HepG2 (cell line): ENCODE measurements at regions not wholly inside any gene's neighbourhood (a gene's known extent, or its start where the extent isn't known, plus 50 kb on each side); places are given as distances from the start of the nearest gene placed in this dataset.

Experiments
- ATAC-seq: fragments of 200-7000 bp; cut with Tn5 transposase; 3 replicates; pipeline ENCODE4 v1.9.1; 2020; ENCODE audit warnings: mild to moderate bottlenecking, moderate library complexity
- BruUV-seq: library from RNA; stranded (reverse); fragments of 400-500 nt; replicated peaks from 2 replicates; lab custom pipeline; 2021; lab: Mats Ljungman, UMichigan
- CTCF ChIA-PET: fragments of 300-600 bp; formaldehyde crosslinking; extraction: SDS; loops from one replicate; lab custom pipeline; 2021; ENCODE audit warnings: low total read pairs, inconsistent platforms, low intra/inter-chr PET ratio; lab: Yijun Ruan, JAX
- POLR2A ChIA-PET: fragments of 350-600 bp; sonication (Branson Sonifier 250); formaldehyde crosslinking; loops from one replicate; lab custom pipeline; 2020; ENCODE audit warnings: antibody characterized with exemption, inconsistent platforms; lab: Yijun Ruan, JAX
- DNase-seq: peaks from one replicate; pipeline ENCODE4 v3.0.0-alpha.2; 2015; ENCODE audit warnings: low spot score
- FAIRE-seq: peaks from 3 replicates; lab custom pipeline; 2011; peaks lifted over from hg19 to GRCh38; lab: Jason Lieb, UNC
- H2AFZ ChIP-seq: one replicate; pipeline ENCODE4 v1.6.1; 2011; ENCODE audit warnings: low read length, inconsistent platforms
- H3K27ac ChIP-seq: fragments of 300-600 bp; 3 replicates; pipeline ENCODE4 v1.8.0; 2011; ENCODE audit warnings: mixed run types, mild to moderate bottlenecking, mixed read lengths, low read length, inconsistent platforms; ENCODE audit not compliant: insufficient read depth; ENCODE audit errors: extremely low read length
- H3K27me3 ChIP-seq, 2 experiments: fragments of 200-600 bp in 1 of 2; 2 replicates in 1 of 2; 3 replicates in 1 of 2; pipeline versions ENCODE4 v1.6.0 to v1.8.0; 2011; ENCODE audit warnings: low read length in 2 of 2, mild to moderate bottlenecking in 2 of 2, moderate library complexity in 2 of 2, inconsistent platforms in 1 of 2; ENCODE audit not compliant: insufficient read depth in 2 of 2, control insufficient read depth in 1 of 2
- H3K36me3 ChIP-seq, 2 experiments: fragments of 200-600 bp in 1 of 2; replicated peaks in 1 of 2; 2 replicates in 1 of 2; 3 replicates in 1 of 2; pipeline versions ENCODE4 v1.5.1 to v1.8.0; 2011; ENCODE audit warnings: low read length in 2 of 2, inconsistent platforms in 1 of 2; ENCODE audit not compliant: insufficient read depth in 2 of 2, control insufficient read depth in 1 of 2
- H3K4me1 ChIP-seq: 2 replicates; pipeline ENCODE4 v1.5.1; 2012; ENCODE audit warnings: low read length, inconsistent platforms; ENCODE audit not compliant: insufficient read depth
- H3K4me2 ChIP-seq: 2 replicates; pipeline ENCODE4 v1.6.0; 2011; ENCODE audit warnings: low read depth, low read length, inconsistent platforms
- H3K4me3 ChIP-seq, 3 experiments: fragments of 200-600 bp in 1 of 3; sonication (generic), shearing (Covaris generic) in 1 of 3; replicated peaks in 1 of 3; 2 replicates each; pipeline ENCODE4 v1.5.1; 2011 to 2016; ENCODE audit warnings: low read length in 3 of 3, inconsistent platforms in 2 of 3, low read depth in 2 of 3, mild to moderate bottlenecking in 2 of 3, control low read depth in 1 of 3, mixed read lengths in 1 of 3; ENCODE audit not compliant: insufficient read depth in 1 of 3
- H3K79me2 ChIP-seq: one replicate; pipeline ENCODE4 v1.6.1; 2011; ENCODE audit warnings: low read length, inconsistent platforms; ENCODE audit not compliant: insufficient read depth
- H3K9ac ChIP-seq: 2 replicates; pipeline ENCODE4 v1.6.0; 2011; ENCODE audit warnings: mild to moderate bottlenecking, low read depth, low read length, inconsistent platforms; ENCODE audit not compliant: insufficient read depth
- H3K9me3 ChIP-seq: 2 replicates; pipeline ENCODE4 v1.5.1; 2012; ENCODE audit warnings: mild to moderate bottlenecking, low read length
- H4K20me1 ChIP-seq: 2 replicates; pipeline ENCODE4 v1.6.0; 2011; ENCODE audit warnings: inconsistent platforms, mild to moderate bottlenecking, low read length, moderate library complexity; ENCODE audit not compliant: insufficient read depth
- CBX5 ChIP-seq: sonication (generic); formaldehyde crosslinking; IDR thresholded peaks from 2 replicates; pipeline ENCODE4 v1.4.0; 2020; ENCODE audit warnings: missing genetic modification reagents, borderline replicate concordance
- FOSL2 ChIP-seq: sonication (generic); formaldehyde crosslinking; IDR thresholded peaks from 2 replicates; pipeline ENCODE4 v1.4.0; 2020; ENCODE audit warnings: missing genetic modification reagents
- FOXC1 ChIP-seq: sonication (generic); formaldehyde crosslinking; IDR thresholded peaks from 2 replicates; pipeline ENCODE4 v1.8.0; 2022; ENCODE audit warnings: mild to moderate bottlenecking, missing genetic modification reagents, borderline replicate concordance
- HOXA9 ChIP-seq: sonication (generic); formaldehyde crosslinking; IDR thresholded peaks from 2 replicates; pipeline ENCODE4 v1.8.1; 2022; ENCODE audit warnings: missing genetic modification reagents, mild to moderate bottlenecking, moderate library complexity, borderline replicate concordance
- MLX ChIP-seq: IDR thresholded peaks from 2 replicates; pipeline ENCODE4 v1.6.1; 2016
- NR2F2 ChIP-seq: IDR thresholded peaks from 2 replicates; pipeline ENCODE4 v1.6.1; 2012; ENCODE audit warnings: low read depth, inconsistent platforms, borderline replicate concordance
- PRDM15 ChIP-seq: sonication (generic); formaldehyde crosslinking; IDR thresholded peaks from 2 replicates; pipeline ENCODE4 v1.4.0; 2020; ENCODE audit warnings: missing genetic modification reagents
- REXO4 ChIP-seq: sonication (generic); formaldehyde crosslinking; IDR thresholded peaks from 2 replicates; pipeline ENCODE4 v1.8.0; 2022; ENCODE audit warnings: missing genetic modification reagents, mild to moderate bottlenecking, borderline replicate concordance
- SNAPC5 ChIP-seq: sonication (generic); formaldehyde crosslinking; IDR thresholded peaks from 2 replicates; pipeline ENCODE4 v1.8.1; 2023; ENCODE audit warnings: mild to moderate bottlenecking, missing genetic modification reagents, borderline replicate concordance
- TGIF2 ChIP-seq: IDR thresholded peaks from 2 replicates; pipeline ENCODE4 v1.6.1; 2016; ENCODE audit warnings: control low read depth, missing compliant biosample characterization
- ZBTB20 ChIP-seq: sonication (generic); formaldehyde crosslinking; IDR thresholded peaks from 2 replicates; pipeline ENCODE4 v1.8.1; 2023; ENCODE audit warnings: missing genetic modification reagents, low read depth, mild to moderate bottlenecking, borderline replicate concordance
- ZBTB8A ChIP-seq: sonication (generic); formaldehyde crosslinking; IDR thresholded peaks from 2 replicates; pipeline ENCODE4 v1.4.0; 2020; ENCODE audit warnings: mild to moderate bottlenecking, low read depth, missing genetic modification reagents, borderline replicate concordance
- ZNF256 ChIP-seq: sonication (generic); formaldehyde crosslinking; conservative IDR thresholded peaks from 2 replicates; pipeline ENCODE4 v1.4.0; 2020; ENCODE audit warnings: missing genetic modification reagents
- ZNF570 ChIP-seq: sonication (generic); formaldehyde crosslinking; IDR thresholded peaks from 2 replicates; pipeline ENCODE4 v1.4.0; 2020; ENCODE audit warnings: mild to moderate bottlenecking, missing genetic modification reagents, borderline replicate concordance
- ZNF660 ChIP-seq: sonication (generic); formaldehyde crosslinking; IDR thresholded peaks from 2 replicates; pipeline ENCODE4 v1.5.1; 2020; ENCODE audit warnings: mild to moderate bottlenecking, low read depth, missing genetic modification reagents, borderline replicate concordance
- WGBS: methylation state at CpG from one replicate; pipeline ENCODE4 v1.1.6; 2017; ENCODE audit warnings: low lambda C conversion rate; 5-methylcytosine and 5-hydroxymethylcytosine counted together
- in situ Hi-C: cut with HindIII; loops from 2 replicates; pipeline ENCODE4 v1.10.0; 2017; ENCODE audit warnings: low pct_unique_long_range_greater_than_20kb; ENCODE audit not compliant: extremely low pct_ligation_motif_present
- intact Hi-C: fragments of 100-400 bp; cut with micrococcal nuclease; formaldehyde crosslinking; loops from one replicate; pipeline ENCODE4 v1.10.0; 2022; ENCODE audit not compliant: unreplicated experiment

GRCh38 chr5:175264406-175264805 lies 179.6 kb downstream of the DRD1 start:
- H3K4me1 ChIP-seq = no peaks in the 10 kb centered on the region
- no peak for FAIRE-seq
- 0% methylated on average over 2 of the region's 2 CpGs for WGBS
- in situ Hi-C loops = no loop called here
- H3K4me2 ChIP-seq = no peak overlapping the region
- intact Hi-C loops = no loop called here
- no peaks in the 10 kb centered on the region for H3K79me2 ChIP-seq
- no peak overlapping the region for H2AFZ ChIP-seq
- no peaks in the 10 kb centered on the region for H3K27me3 ChIP-seq
- H3K9me3 ChIP-seq = no peaks in the 10 kb centered on the region
- H3K27ac ChIP-seq = no peak overlapping the region
- no peaks in the 10 kb centered on the region for H3K36me3 ChIP-seq
- ChIA-PET POLR2A (no interaction called here), CTCF (no interaction called here)
- no peak overlapping the region for H3K9ac ChIP-seq
- ATAC-seq = no peak
- no TSS peak for BruUV-seq
- no peak overlapping the region for H3K4me3 ChIP-seq
- no peak for DNase-seq
- no peaks in the 10 kb centered on the region for H4K20me1 ChIP-seq
- TF ChIP-seq REXO4 (CRISPR knock-in tag) = no peak
- no peak for TF ChIP-seq TGIF2 (CRISPR knock-in tag)
- TF ChIP-seq CBX5 (CRISPR knock-in tag) = no peak
- no peak for TF ChIP-seq ZNF256
- TF ChIP-seq SNAPC5 (CRISPR knock-in tag) = no peak
- no peak for TF ChIP-seq HOXA9 (CRISPR knock-in tag)
- no peak for TF ChIP-seq ZBTB20 (CRISPR knock-in tag)
- TF ChIP-seq FOSL2 (CRISPR knock-in tag) = no peak
- TF ChIP-seq FOXC1 = no peak
- no peak for TF ChIP-seq MLX (CRISPR knock-in tag)
- no peak for TF ChIP-seq ZNF660
- TF ChIP-seq PRDM15 (CRISPR knock-in tag) = no peak
- TF ChIP-seq ZNF570 = no peak
- TF ChIP-seq NR2F2 = no peak
- TF ChIP-seq ZBTB8A (CRISPR knock-in tag) = no peak
